NB4 (cell line): ENCODE measurements at regions not wholly inside any gene's neighbourhood (a gene's known extent, or its start where the extent isn't known, plus 50 kb on each side); places are given as distances from the start of the nearest gene placed in this dataset.

Experiments used
- CTCF ChIP-seq: IDR thresholded peaks from one replicate; pipeline ENCODE4 v1.5.1; 2012; ENCODE audit warnings: low read depth, low read length
- MAX ChIP-seq: IDR thresholded peaks from 2 replicates; pipeline ENCODE4 v1.6.1; 2011; ENCODE audit warnings: low read depth, low read length
- POLR2A ChIP-seq: IDR thresholded peaks from 2 replicates; pipeline ENCODE4 v1.6.1; 2011; ENCODE audit warnings: mild to moderate bottlenecking; ENCODE audit not compliant: insufficient read length; ENCODE audit errors: extremely low read depth

GRCh38 chr17:31657876-31658275, 201.2 kb downstream of the COPRS start:
- TF ChIP-seq POLR2A: no peak
- TF ChIP-seq MAX: no peak
- TF ChIP-seq CTCF: no peak
